Breast epithelium (tissue), 3 donors: ENCODE measurements at regions not wholly inside any gene's neighbourhood (a gene's known extent, or its start where the extent isn't known, plus 50 kb on each side); places are given as distances from the start of the nearest gene placed in this dataset.

Experiments used
- CTCF ChIP-seq, 3 donors: fragments of 450-650 bp; IDR thresholded peaks; one replicate each; pipeline ENCODE4 v1.5.1; 2016 to 2017; ENCODE audit warnings: antibody characterized with exemption in 3 of 3, mild to moderate bottlenecking in 3 of 3, moderate library complexity in 3 of 3
- POLR2A ChIP-seq: fragments of 450-650 bp; IDR thresholded peaks from one replicate; pipeline ENCODE4 v1.6.1; 2016; ENCODE audit warnings: antibody characterized with exemption, mild to moderate bottlenecking, moderate library complexity
- POLR2AphosphoS5 ChIP-seq, 3 donors: sonication (generic); formaldehyde crosslinking; IDR thresholded peaks; one replicate each; pipeline ENCODE4 v1.6.1; 2017; ENCODE audit warnings: antibody characterized with exemption in 3 of 3

- TF ChIP-seq CTCF (IDR thresholded peaks at IDR 0.05) (no peak), POLR2A (no peak), POLR2AphosphoS5 (IDR thresholded peaks at IDR 0.05) (no peak)
Measured at GRCh38 chr4:30559481-30559880, 160.7 kb upstream of the PCDH7 start.
